LNCAP (cell line): ENCODE measurements at regions not wholly inside any gene's neighbourhood (a gene's known extent, or its start where the extent isn't known, plus 50 kb on each side); places are given as distances from the start of the nearest gene placed in this dataset.

Source experiments
- CTCF ChIP-seq: fragments of 450-650 bp; IDR thresholded peaks from 2 replicates; pipeline ENCODE4 v1.5.1; 2017; ENCODE audit warnings: mild to moderate bottlenecking

DNA sequence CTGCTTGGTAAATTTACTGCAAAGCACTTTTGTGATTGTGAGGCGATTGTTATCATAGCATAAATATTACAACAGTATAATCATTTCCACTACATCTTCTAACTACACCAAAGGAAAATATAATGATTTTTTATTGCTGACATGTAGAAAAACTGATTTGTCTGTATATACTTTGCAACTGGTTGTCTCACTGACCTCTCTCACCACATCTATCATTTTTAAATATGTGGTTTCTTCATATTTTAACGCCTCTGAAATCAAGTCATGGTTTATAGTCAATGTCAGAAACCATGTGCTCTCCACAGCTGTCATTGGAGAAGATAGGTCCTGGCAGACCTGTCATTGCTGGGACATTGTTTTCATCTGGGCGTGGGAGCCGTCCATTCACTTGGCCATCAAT, 315.4 kb upstream of the KLF6 start:
- no peak for TF ChIP-seq CTCF

DNA sequence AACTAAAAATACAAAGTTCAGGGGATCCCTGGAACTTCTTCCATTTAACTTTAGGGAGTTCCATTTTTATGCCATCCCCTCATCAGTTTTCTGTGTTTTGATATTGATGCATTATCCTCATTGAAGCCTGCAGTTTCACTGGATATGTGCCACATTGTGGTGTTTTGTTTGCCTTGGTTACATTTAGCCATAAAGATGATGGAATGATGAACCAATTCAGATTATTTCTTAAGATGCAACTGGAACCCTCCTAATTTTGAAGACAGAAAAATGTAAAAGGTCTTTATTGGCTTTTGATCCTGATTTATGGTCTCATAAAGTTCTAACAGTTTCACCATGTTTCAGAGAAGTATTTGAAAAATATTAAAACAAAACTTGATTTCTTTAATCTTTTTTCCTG, 314.2 kb upstream of the KLF6 start:
- no peak for TF ChIP-seq CTCF

- TF ChIP-seq CTCF, result no peak
These were observed 310.3 kb upstream of the KLF6 start for GRCh38 chr10:4095166-4095917.

- no peak for TF ChIP-seq CTCF
These were observed 309.7 kb upstream of the KLF6 start for GRCh38 chr10:4094751-4095150.

DNA sequence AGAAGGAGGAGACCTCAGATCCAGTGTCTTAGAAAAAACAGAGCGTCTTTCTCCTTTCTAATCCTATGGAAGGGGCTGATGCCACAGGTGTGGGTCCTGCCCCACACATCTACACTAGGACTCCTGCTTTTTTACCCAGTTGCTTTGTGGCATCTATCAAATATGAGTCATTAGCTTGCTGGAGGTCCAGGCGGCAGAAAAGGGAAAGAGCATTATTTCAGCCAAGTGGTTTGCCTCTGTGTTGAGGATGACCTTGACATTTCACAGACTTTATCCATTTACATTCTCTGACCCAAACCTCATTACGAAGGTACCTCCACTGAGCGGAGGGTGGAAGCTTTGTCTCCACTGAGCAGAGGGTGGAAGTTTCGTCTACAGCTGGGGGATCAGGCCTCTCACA, 308.4 kb upstream of the KLF6 start:
- no peak for TF ChIP-seq CTCF

DNA sequence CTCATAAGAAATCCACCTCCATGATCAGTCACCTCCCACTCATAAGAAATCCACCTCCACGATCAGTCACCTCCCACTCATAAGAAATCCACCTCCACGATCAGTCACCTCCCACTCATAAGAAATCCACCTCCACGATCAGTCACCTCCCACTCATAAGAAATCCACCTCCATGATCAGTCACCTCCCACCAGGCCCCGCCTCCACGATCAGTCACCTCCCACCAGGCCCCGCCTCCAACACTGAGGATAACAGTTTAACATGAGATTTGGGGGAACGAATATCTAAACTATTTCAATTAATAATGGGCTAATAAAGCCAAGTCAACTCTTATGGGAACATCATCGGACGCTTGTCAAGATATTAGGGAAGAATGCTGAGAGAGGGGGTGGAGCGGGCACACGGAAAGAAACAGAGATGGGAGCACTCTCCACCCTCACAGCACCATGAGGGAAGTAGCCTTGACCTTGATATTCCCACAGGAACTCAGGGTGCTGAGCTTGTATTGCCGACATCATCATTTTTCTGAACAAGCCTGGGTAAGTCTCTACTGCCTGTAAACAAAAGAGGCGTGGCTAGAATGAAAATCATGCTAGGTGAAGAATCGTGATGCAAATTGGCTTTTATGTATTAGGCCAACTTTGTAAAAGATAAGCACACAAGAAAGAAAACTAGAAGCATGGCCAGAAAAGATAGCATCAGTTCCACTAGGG, 303.5 kb upstream of the KLF6 start:
- no peak for TF ChIP-seq CTCF

DNA sequence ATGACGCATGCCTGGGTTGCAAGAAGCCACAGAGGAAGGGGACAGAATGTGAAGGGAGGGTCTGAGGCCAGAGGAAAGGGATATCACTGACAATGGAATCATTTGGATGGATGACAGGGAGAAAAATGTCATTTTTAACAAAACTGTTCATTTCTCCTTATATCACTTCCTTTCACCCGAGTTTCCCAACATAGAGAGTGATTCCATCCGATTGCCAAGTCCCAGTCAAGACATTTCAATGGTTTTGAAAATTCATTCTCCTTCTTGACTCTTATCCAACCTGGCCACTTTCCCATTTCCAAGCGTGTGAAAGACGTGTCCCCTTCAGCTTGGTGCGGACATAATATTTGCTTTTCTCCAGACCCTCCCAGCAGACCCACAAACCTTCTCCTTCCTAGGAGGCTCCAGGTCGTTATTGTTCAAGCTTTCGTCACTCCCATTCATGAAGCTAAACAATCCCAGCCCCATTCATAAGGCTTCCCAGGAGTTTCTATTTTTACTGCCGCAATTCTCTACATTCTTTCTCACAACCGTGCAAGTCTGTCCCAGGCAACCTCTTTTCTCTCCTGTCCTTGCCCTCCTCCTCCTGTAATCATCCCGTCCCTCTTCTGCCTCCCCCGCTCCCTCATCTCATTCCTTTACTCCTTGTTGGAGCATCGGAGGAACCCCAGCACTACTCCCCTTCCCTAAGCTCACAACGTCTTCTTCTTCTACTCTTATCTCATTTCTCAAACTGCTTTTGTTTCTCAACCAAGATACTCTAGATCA, 301.3 kb upstream of the KLF6 start:
- TF ChIP-seq CTCF, result no peak
